ENCODE measurements at regions not wholly inside any gene's neighbourhood (a gene's known extent, or its start where the extent isn't known, plus 50 kb on each side); places are given as distances from the start of the nearest gene placed in this dataset.

- TF ChIP-seq CTCF (IDR thresholded peaks at IDR 0.05; ENCODE audit: insufficient read depth, low read depth, low read length) (no peak), EZH2 (IDR thresholded peaks at IDR 0.05; ENCODE audit: insufficient read depth, low read length) (no peak)
Measured at GRCh38 chr3:63132461-63133250, 145.5 kb upstream of the SYNPR start.
